HEK293 (cell line): ENCODE measurements at regions not wholly inside any gene's neighbourhood (a gene's known extent, or its start where the extent isn't known, plus 50 kb on each side); places are given as distances from the start of the nearest gene placed in this dataset.

ENCODE experiments used
- CTCF ChIA-PET: fragments of 350-600 bp; formaldehyde crosslinking; extraction: SDS; loops from one replicate; lab custom pipeline; 2021; ENCODE audit warnings: antibody characterized with exemption; lab: Yijun Ruan, JAX
- POLR2A ChIA-PET: fragments of 300-600 bp; formaldehyde crosslinking; extraction: SDS; loops from one replicate; lab custom pipeline; 2020; ENCODE audit warnings: antibody characterized with exemption, inconsistent platforms; lab: Yijun Ruan, JAX
- H3K27ac ChIP-seq: fragments of 200-500 bp; sonication (Bioruptor generic); 2 replicates; pipeline ENCODE4 v1.5.1; 2014; ENCODE audit warnings: low read depth, low read length, control low read depth, inconsistent platforms; ENCODE audit errors: extremely low read depth
- H3K36me3 ChIP-seq, 2 experiments: fragments of 200-500 bp in 1 of 2; sonication (Bioruptor generic) in 1 of 2; 1 replicate in 1 of 2; 2 replicates in 1 of 2; pipeline ENCODE4 v1.5.1; 2014 to 2017; ENCODE audit warnings: inconsistent platforms in 2 of 2, low read length in 2 of 2; ENCODE audit not compliant: control insufficient read depth in 2 of 2, insufficient read depth in 1 of 2
- H3K4me1 ChIP-seq: fragments of 200-500 bp; sonication (Bioruptor generic); 2 replicates; pipeline ENCODE4 v1.5.1; 2014; ENCODE audit warnings: mild to moderate bottlenecking, low read length, inconsistent platforms; ENCODE audit not compliant: control insufficient read depth, insufficient read depth
- H3K4me3 ChIP-seq: 2 replicates; pipeline ENCODE4 v1.5.1; 2011; ENCODE audit warnings: low read depth, mild to moderate bottlenecking, control low read depth, low read length, moderate library complexity
- H3K9me3 ChIP-seq: fragments of 200-500 bp; sonication (Bioruptor generic); 2 replicates; pipeline ENCODE4 v1.5.1; 2014; ENCODE audit warnings: low read depth, low read length, inconsistent platforms; ENCODE audit not compliant: control insufficient read depth, insufficient read depth
- BCL11B ChIP-seq: fragments of 450-650 bp; formaldehyde crosslinking; IDR thresholded peaks from 2 replicates; pipeline ENCODE4 v1.5.1; 2016; ENCODE audit warnings: low read depth, missing biosample characterization, missing genetic modification characterization
- GLI4 ChIP-seq: fragments of 450-650 bp; formaldehyde crosslinking; IDR thresholded peaks from 2 replicates; pipeline ENCODE4 v1.5.1; 2016; ENCODE audit warnings: missing biosample characterization, missing genetic modification characterization
- IKZF3 ChIP-seq: fragments of 450-650 bp; IDR thresholded peaks from 2 replicates; pipeline ENCODE4 v1.5.0; 2018; ENCODE audit warnings: missing biosample characterization, mild to moderate bottlenecking, missing genetic modification characterization, moderate library complexity
- KLF8 ChIP-seq: fragments of 450-650 bp; formaldehyde crosslinking; IDR thresholded peaks from 2 replicates; pipeline ENCODE4 v1.5.1; 2016; ENCODE audit warnings: missing biosample characterization, missing genetic modification characterization
- PRDM10 ChIP-seq: fragments of 450-650 bp; formaldehyde crosslinking; IDR thresholded peaks from 2 replicates; pipeline ENCODE4 v1.5.1; 2016; ENCODE audit warnings: missing biosample characterization, missing genetic modification characterization
- ZBTB21 ChIP-seq: fragments of 450-650 bp; formaldehyde crosslinking; IDR thresholded peaks from 2 replicates; pipeline ENCODE4 v1.5.1; 2017; ENCODE audit warnings: missing biosample characterization, missing genetic modification characterization
- ZIC2 ChIP-seq: fragments of 450-650 bp; formaldehyde crosslinking; IDR thresholded peaks from 2 replicates; pipeline ENCODE4 v1.5.1; 2016; ENCODE audit warnings: missing biosample characterization, missing genetic modification characterization
- ZNF10 ChIP-seq: fragments of 450-650 bp; formaldehyde crosslinking; IDR thresholded peaks from 2 replicates; pipeline ENCODE4 v1.5.1; 2017; ENCODE audit warnings: missing biosample characterization, missing genetic modification characterization
- ZNF140 ChIP-seq: fragments of 450-650 bp; formaldehyde crosslinking; IDR thresholded peaks from 2 replicates; pipeline ENCODE4 v1.5.1; 2016; ENCODE audit warnings: missing biosample characterization, missing genetic modification characterization
- ZNF274 ChIP-seq, 2 experiments: fragments of 200-500 bp in 1 of 2; fragments of 450-650 bp in 1 of 2; sonication (Bioruptor generic) in 1 of 2; formaldehyde crosslinking in 1 of 2; IDR thresholded peaks; 2 replicates each; pipeline versions ENCODE4 v1.5.1 to v1.6.1; 2014 to 2016; ENCODE audit warnings: borderline replicate concordance in 1 of 2, inconsistent platforms in 1 of 2, low read length in 1 of 2, missing biosample characterization in 1 of 2, missing genetic modification characterization in 1 of 2
- ZNF366 ChIP-seq: fragments of 450-650 bp; formaldehyde crosslinking; conservative IDR thresholded peaks from 2 replicates; pipeline ENCODE4 v1.5.1; 2016; ENCODE audit warnings: missing biosample characterization, missing genetic modification characterization
- ZNF623 ChIP-seq: fragments of 450-650 bp; formaldehyde crosslinking; IDR thresholded peaks from 2 replicates; pipeline ENCODE4 v1.5.1; 2016; ENCODE audit warnings: missing biosample characterization, missing genetic modification characterization
- ZNF707 ChIP-seq: fragments of 450-650 bp; formaldehyde crosslinking; IDR thresholded peaks from 2 replicates; pipeline ENCODE4 v1.5.1; 2016; ENCODE audit warnings: missing biosample characterization, missing genetic modification characterization
- ZNF776 ChIP-seq: fragments of 450-650 bp; formaldehyde crosslinking; IDR thresholded peaks from 2 replicates; pipeline ENCODE4 v1.5.0; 2017; ENCODE audit warnings: missing biosample characterization, missing genetic modification characterization, borderline replicate concordance
- ZSCAN18 ChIP-seq: fragments of 450-650 bp; formaldehyde crosslinking; IDR thresholded peaks from 2 replicates; pipeline ENCODE4 v1.5.1; 2016; ENCODE audit warnings: missing biosample characterization, missing genetic modification characterization
- ZSCAN23 ChIP-seq: fragments of 450-650 bp; formaldehyde crosslinking; IDR thresholded peaks from 2 replicates; pipeline ENCODE4 v1.5.1; 2016; ENCODE audit warnings: missing biosample characterization, missing genetic modification characterization
- TF ChIP-seq, protein P1 (sequence below): fragments of 450-650 bp; formaldehyde crosslinking; IDR thresholded peaks from 2 replicates; pipeline ENCODE4 v1.5.1; 2016; ENCODE audit warnings: missing biosample characterization, missing genetic modification characterization

- Histone ChIP-seq H3K9me3 (no peaks in the 10 kb centered on the region), H3K4me1 (no peaks in the 10 kb centered on the region; the same call in 1 of the 2 replicates), H3K36me3 (no peaks in the 10 kb centered on the region), H3K27ac (no peak overlapping the region), H3K4me3 (no peak overlapping the region)
- ChIA-PET CTCF (no interaction called here), POLR2A (no interaction called here)
- TF ChIP-seq ZNF776 (tag by site-specific recombination) (no peak), ZNF274 (IDR thresholded peaks at IDR 0.05; ENCODE audit: low read length) (no peak), ZNF274 (tag by site-specific recombination; IDR thresholded peaks at IDR 0.05; ENCODE audit: borderline replicate concordance) (no peak), BCL11B (tag by site-specific recombination) (no peak), ZNF623 (tag by site-specific recombination) (no peak), ZNF707 (tag by site-specific recombination) (no peak), ZSCAN18 (tag by site-specific recombination) (no peak), IKZF3 (tag by site-specific recombination) (no peak), GLI4 (tag by site-specific recombination) (no peak), ZSCAN23 (tag by site-specific recombination) (no peak), PRDM10 (no peak), ZNF10 (tag by site-specific recombination) (no peak), ZNF366 (tag by site-specific recombination) (no peak), ZNF140 (tag by site-specific recombination) (no peak), KLF8 (tag by site-specific recombination) (no peak)
- TF ChIP-seq, protein P1, sequence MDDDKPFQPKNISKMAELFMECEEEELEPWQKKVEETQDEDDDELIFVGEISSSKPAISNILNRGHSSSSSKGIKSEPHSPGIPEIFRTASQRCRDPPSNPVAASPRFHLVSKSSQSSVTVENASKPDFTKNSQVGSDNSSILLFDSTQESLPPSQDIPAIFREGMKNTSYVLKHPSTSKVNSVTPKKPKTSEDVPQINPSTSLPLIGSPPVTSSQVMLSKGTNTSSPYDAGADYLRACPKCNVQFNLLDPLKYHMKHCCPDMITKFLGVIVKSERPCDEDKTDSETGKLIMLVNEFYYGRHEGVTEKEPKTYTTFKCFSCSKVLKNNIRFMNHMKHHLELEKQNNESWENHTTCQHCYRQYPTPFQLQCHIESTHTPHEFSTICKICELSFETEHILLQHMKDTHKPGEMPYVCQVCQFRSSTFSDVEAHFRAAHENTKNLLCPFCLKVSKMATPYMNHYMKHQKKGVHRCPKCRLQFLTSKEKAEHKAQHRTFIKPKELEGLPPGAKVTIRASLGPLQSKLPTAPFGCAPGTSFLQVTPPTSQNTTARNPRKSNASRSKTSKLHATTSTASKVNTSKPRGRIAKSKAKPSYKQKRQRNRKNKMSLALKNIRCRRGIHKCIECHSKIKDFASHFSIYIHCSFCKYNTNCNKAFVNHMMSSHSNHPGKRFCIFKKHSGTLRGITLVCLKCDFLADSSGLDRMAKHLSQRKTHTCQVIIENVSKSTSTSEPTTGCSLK (tag by site-specific recombination): no peak
These were observed 167.1 kb downstream of the RTP5 start for GRCh38 chr2:242036653-242036950.

- CTCF ChIA-PET: no interaction called here
- POLR2A ChIA-PET: interaction anchor here (0.8 kb wide), 1 partner anchor 19 kb away, joined by 3 read pairs; no protein-coding TSS in a partner anchor
- no peak for TF ChIP-seq ZBTB21 (tag by site-specific recombination)
- peak; percentile 83 for TF ChIP-seq ZIC2 (tag by site-specific recombination)
- no peak overlapping the region for H3K27ac ChIP-seq
- H3K9me3 ChIP-seq: no peaks in the 10 kb centered on the region
- no peak overlapping the region for H3K4me3 ChIP-seq
- no peaks in the 10 kb centered on the region; the same call in 1 of the 2 replicates for H3K4me1 ChIP-seq
- no peaks in the 10 kb centered on the region for H3K36me3 ChIP-seq
These were observed 168.8 kb downstream of the RTP5 start for GRCh38 chr2:242038166-242038927.
